HG02885 (cell line): ENCODE measurements at regions not wholly inside any gene's neighbourhood (a gene's known extent, or its start where the extent isn't known, plus 50 kb on each side); places are given as distances from the start of the nearest gene placed in this dataset.
"Not testable (repeated sequence)": the region's sequence is repeated elsewhere in the genome, so short reads cannot be mapped to it uniquely, and the experiment has no call there.

Experiments used
- ATAC-seq: cut with Tn5 transposase; IDR thresholded peaks from one replicate; pipeline ENCODE4 v1.9.1; 2021; ENCODE audit warnings: mild to moderate bottlenecking; ENCODE audit not compliant: unreplicated experiment, poor library complexity

DNA sequence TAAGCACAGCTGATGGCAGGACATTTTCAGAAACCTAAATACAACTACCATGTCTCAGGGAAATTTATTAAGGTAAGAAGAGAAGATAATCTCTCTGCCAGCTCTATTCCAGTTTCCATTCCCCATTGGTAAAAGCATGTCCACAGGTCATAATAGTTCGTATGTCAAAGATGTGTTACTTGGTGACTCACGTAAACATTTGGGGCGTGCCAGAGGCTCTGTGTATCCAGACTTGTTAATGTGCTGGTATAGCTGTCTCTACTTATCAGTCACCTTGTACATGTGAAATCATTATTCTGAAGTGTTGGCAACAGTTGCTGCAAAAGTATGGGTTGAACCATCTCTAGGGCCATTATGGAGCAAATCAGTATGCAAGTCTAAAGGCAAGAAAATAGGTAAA, 1345.1 kb downstream of the SUCLG1 start:
- ATAC-seq: no peak

- no peak for ATAC-seq
Observed at GRCh38 chr2:83112858-83113257, 1346.2 kb downstream of the SUCLG1 start.

DNA sequence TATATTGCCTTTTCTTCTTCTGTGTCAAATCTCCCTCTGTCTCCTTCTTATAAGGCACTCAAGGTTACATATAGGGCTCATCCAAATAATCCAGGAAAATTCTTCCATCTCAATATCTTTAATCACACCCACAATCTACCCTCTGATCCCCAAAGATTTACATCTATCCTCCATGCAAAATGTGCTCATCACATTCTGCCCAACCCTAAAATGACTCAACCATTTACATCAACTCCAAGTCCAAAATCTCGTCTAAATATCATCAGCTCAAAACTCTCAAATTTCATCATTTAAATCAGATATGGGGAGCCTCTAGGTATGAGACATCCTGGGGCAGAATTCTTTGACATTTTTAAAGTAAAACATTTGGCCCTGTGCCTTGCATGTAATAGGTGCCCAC, 1349.8 kb downstream of the SUCLG1 start:
- ATAC-seq: no peak

DNA sequence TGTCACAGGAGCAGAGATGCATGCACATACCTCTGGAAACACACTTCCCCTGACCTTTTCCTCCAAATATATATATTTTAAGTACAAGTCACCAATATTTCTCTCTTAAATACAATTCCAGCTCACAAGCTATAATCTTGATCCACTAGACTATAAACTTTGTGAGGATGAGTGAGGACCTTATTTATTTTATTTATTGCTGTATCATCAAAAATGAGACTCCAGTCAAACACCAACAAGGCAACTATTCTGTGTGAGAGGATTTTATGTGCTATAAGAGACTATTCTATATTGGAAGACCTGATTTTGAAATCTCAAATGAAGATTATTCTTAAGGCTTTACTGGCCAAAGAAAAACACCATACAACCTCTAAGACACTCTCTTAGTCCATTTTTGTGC, 1352.2 kb downstream of the SUCLG1 start:
- ATAC-seq: no peak

DNA sequence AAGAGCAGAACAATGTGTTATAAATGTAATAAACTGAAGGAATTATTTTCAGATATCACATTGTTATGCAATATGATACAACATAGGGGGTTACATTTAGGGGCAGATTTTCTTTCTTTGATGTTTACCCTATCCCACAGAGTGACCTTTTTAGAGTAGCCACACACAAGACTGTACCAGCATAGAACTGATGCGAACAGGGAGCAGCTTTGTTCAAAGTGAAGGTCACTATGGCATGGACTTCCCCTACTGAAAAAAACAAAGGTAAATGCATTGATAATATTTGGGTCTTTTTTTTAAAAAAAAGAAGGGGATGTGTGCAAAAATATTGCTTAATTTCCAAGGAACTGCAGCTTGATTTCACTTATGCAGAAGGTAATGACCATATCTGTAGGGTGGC, 1354.9 kb downstream of the SUCLG1 start:
- no peak for ATAC-seq

DNA sequence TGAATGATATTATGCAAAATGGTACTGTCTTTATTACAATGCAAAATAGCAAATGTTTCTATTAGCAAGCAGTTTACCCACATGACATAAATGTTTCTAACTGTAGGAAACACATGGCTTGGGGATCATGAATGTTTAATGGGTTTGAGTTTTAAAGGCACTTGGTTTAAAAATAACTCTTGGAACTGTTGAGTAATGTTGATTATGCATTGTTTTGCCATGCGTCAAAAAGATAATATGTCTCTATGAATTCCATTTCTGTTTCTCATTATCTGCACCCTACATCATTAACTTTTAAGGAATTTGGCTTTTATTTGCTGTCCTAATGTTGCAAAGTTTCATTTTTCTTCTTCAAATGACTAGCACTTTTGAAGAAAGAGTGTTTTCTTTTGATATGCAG, 1355.5 kb downstream of the SUCLG1 start:
- no peak for ATAC-seq

- not testable (repeated sequence) for ATAC-seq
Observed at GRCh38 chr2:83089051-83089450, 1370.0 kb downstream of the SUCLG1 start.

DNA sequence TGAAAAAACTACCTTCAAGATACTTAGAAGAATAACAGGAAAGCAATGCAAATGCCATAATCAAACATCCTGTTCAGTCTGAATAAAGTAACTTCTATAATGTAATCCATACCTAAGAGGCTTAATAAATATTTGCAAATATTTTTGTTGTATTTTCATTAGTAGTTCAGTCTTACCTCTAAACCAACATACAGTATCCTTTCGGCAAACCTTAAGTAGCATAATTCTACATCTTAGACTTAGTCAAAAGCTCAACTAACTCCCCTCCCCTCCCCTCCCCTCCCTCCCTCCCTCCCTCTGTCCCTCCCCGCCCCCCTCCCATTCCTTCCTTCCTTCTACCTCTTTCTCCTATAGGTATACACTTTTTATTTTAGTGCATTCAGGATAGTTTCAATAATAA, 1373.2 kb downstream of the SUCLG1 start:
- no peak for ATAC-seq

DNA sequence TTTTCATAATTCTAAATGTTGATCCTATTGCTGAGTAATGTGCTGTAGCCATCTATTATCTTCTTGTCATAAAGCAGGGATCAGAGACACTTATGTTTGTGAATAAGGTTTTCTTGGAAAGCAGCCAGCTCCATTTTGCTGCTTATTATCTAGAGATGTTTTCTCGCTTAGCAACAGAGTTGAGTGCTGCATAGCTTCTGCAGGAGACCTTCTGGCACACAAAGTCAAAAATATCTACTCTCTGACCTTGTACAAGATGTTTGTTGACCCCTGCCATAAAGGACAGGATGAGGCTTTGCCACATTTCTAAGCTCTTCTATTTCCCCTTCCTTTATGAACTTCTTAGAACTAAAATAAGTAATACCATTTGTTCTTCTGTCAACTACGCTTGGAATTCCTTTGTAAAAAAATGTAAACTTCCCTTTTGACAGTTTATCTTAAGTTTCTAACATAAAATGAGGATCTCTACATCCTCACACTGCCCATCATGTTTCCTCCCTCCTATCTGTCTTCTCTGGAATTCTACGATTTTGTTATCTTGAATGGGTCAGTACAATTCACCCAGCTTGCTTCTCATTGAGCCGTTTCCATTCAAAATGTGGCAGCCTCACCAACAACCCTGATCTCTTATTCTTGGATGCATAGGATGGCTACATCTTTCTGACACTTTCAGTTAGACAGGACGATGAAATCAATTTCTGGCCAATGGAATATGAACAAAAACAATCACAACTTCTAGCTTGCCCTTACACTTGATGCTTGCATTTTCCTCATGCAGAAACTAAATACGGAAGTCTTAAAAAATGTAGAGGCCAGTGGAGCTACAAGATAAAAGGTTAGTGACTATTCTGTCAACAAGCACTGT, 1377.0 kb downstream of the SUCLG1 start:
- no peak for ATAC-seq

GRCh38 chr2:83079007-83079406, 1380.1 kb downstream of the SUCLG1 start:
- no peak for ATAC-seq

DNA sequence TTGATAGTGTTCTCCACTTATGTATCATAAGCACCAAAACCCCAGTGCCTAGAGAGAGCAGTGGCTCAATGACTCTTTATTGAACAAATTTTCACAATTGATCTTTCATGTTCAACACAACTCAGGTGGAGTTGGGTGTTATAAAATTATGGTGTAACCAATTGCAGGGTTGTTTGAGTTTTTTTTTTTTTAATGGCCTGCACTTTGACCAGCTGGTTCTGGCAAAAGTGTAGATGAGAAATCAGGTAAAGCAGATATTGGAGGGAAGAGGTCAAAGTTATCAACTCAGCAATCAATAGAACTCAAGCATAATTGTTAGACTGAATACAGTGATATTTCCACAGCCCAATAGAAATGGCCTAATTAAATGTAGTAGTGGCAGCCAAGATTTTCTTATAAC, 1386.3 kb downstream of the SUCLG1 start:
- no peak for ATAC-seq

GRCh38 chr2:83071914-83072313, 1387.2 kb downstream of the SUCLG1 start:
- no peak for ATAC-seq

DNA sequence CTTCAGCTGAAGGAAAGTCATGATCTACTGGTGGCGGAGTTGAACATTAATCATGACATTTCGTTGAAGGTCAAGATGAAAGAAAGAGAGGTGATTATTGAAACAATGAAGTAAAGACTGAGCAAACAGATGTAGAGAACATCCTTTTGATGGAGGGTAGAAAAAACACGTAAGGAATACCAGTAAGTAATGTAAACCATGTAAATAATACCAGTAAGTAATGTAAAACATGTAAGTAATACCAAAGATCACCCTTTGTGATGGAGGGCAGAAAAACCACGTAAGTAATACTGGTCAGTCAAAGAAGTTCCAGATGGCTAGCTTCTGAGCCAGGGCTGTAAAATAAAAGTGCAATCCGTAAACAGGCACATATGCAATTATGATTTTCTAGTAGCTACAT, 1387.7 kb downstream of the SUCLG1 start:
- ATAC-seq: no peak

DNA sequence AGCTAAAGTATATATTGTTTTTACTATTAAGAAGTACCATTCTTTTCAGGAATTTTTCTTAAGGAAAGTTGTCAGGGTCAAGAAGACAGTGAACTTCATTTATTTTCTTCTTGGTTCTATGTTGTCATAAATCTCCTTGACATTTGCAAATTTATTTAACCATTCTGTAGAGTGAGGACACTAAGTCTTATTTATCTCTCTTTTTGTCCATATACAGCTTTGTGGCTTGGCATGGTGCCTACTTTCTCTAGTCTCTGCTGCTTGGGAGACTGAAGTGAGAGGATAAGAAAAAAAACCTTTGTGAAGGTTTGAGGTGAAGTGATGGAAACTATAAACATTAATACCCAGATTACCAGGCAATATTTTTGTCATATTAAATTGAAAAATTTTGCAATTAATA, 1389.4 kb downstream of the SUCLG1 start:
- ATAC-seq: no peak

DNA sequence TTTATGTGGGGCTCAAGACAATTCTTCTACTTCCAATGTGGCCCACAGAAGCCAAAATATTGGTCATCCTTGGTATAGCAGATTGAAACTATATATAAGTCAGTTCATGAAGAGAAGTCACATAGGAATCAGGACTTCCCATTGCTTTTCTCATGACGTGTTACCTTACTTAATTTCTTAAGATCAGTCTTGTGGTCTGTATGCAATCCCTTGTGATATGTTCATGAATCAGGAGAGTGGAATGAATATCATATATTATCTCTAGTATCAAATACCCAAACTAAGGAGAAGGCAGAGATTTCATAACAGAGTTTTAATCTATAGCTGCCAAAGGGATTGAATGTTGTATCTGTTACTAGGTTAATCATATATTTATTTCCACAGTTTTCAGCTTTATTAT, 1390.4 kb downstream of the SUCLG1 start:
- no peak for ATAC-seq

GRCh38 chr2:83067947-83068346, 1391.1 kb downstream of the SUCLG1 start:
- no peak for ATAC-seq

- no peak for ATAC-seq
Observed at GRCh38 chr2:83063933-83064332, 1395.1 kb downstream of the SUCLG1 start.

DNA sequence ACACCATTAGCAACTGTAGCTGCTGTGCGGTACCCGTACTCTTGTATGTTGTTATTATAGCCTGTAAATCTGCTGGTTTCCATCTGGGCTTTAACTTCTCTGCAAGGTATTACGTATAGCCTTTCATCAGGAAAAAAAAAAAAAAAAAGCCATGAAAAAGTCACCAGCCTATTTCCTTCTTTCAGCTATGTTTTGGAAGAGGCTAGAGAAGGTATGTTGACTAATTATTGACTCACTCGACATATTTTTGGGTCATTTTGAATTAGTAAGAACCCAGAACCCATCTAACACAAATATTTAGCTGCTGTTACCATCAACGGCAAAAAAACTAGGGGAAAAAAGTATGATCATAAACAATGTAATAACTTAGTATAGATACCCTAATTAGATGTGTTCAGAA, 1395.6 kb downstream of the SUCLG1 start:
- no peak for ATAC-seq

DNA sequence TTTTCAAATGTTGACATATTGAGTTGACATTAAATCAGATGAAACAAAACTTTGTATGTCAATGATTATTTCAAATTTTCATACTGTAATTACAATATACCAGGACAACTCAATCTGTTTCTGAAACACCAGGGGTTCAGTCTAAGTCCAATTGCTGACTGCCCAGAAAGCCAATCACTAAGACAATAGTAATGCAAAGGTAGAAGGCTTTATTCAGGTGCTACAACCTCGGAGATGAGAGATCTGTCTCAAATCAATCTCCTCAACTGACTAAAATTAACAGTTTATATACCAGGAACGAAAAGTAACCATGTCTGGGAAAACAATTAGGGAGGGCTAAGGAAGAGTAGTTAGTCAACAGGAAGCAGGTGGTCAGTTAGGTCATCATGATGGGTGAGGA, 1400.4 kb downstream of the SUCLG1 start:
- ATAC-seq: no peak

DNA sequence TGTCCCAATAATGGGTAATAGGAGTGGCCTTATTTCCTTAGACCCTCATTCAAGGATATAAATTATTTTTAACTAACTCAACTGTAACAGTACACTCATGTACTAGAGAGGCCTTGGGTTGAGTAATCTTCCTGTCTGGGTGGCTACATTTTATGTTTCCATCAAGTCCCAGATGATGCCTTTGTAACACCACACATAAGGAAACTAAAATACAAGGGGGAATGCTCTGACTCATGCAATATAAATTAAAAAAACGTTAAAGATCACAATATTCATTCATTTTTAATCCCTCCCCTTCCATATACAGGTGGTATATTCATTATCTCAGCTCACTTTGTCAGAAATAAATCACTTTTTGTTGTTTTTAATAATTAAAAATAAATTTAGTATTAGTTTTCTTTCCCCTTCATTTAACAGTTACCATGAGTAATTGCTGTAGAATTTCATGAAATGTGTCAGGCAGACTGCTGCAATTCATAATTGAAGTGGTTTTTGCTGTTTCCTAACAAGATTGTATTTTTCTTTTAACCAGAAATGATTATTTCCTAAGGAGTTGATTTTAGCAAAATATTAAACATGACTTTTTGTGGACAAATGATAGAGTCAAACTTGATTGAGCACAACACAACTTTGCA, 1403.6 kb downstream of the SUCLG1 start:
- no peak for ATAC-seq

- ATAC-seq: no peak
Observed at GRCh38 chr2:83054751-83055150, 1404.3 kb downstream of the SUCLG1 start.
